ENCODE measurements at regions not wholly inside any gene's neighbourhood (a gene's known extent, or its start where the extent isn't known, plus 50 kb on each side); places are given as distances from the start of the nearest gene placed in this dataset.
"Not testable (repeated sequence)": the region's sequence is repeated elsewhere in the genome, so short reads cannot be mapped to it uniquely, and the experiment has no call there.

DNA sequence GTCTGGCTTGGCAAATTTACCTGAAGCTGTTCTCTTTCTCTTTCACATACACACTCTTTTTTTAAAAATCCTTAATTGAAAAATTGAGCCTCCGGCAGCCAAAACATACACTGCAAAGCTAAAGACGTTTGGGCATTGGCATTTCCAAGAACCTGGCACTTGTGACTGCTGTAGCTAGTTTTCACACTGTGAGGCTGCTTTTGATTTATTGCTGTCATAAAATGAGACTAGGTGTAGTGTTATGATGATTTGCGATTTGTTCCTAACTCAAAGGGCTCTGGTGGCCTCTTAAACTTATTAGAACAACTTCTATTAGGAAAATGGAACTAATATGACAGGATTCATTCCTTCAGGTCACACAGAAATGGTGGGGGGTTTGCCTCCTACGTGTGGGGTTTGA, 377.1 kb upstream of the FAR2 start:
- DNase-seq (ENCODE audit: low read depth): no peak

DNA sequence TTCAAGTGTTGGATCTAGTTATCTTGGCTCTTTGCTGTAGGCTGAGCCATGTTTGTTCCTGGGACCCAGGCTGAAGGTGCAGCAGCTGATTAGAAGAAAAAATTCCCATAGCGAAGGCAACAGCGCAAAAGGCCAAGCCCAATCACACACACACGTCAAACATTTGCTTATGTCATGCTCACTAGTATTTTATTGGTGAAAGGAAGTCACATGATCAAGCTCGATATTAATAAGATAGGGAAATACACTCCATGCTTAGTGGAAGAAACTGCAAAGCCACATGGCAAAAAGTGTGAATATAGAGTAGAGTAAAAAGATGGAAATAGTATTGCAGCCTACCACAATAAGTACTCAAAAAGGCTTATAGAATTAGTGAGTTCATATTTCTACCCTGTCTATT, 373.5 kb upstream of the FAR2 start:
- no peak for DNase-seq (ENCODE audit: low read depth)

DNA sequence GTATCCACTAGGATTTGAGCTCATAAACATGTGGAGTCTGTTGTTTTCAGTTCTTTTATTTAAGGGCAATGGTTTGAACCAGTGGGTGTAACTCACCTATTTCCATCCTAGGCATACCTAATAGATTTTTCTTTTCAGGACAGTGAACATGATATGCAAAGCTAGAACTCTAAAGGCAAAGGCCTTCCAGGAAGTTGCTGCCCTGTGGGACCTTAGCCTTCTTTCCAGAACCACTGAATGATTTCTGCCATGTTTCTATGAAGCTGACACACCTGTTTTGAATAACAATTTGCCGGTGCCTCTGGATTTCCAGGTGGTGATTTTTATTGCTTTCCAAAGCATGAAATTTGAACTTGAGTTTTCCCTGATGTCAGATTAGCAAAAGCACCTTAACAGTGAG, 372.9 kb upstream of the FAR2 start:
- DNase-seq (ENCODE audit: low read depth): no peak

DNA sequence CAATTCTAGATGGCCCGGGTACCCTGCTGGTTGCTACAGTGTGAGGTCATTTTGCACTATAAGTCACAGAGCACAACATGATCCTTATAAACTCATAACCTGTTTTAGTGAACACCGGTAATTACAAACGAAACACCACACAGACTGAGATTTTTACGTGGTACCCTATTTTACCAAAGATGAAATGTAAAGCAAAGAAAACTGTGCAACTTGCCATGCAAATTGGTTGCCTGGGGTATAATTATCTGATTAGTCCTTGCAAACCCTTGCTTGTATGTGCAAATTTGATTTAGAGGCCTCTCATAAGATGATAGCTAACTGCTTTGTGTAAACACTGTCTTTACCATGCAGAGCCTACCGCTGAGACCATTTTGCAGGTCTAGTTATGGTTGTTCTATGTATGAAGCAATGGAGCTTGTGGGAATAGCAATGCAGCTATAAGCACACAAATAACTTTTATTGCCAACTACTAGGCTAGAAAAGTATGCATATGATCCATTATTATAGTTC, 372.1 kb upstream of the FAR2 start:
- DNase-seq (ENCODE audit: low read depth): no peak

DNA sequence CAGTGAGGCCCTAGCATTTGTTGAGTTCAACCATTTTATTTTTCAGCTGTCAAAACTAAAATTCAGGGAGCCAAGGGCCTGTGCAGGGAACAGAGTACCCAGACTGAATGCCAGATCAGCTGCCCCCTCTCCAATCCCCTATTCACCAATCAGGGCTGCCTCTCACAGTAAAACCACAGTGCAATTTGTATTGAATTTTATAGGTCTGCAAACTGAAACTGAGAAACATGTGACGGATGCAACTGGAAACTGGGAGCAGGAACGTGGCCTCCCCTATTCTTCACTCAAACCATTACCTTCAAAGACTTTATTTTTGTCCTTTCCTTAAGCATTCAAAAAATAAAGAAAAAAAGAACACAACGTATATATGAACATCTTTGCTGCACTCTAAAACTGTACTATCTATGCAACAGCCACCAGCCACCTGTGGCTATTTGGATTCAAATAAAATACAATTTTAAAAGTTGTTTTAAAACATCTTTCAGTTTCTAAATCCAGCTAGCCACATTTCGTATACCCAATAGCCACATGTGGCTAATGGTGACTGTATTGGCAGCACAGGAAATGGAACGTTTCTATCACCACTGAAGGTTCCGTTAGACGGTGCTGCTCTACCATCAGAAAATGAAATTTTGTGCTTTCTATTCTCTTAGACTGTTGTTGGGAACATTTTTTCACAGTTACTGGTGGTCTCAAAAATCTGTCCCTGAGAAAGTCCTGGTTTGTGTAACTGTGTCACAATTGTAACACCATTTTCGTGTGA, 371.3 kb upstream of the FAR2 start:
- no peak for DNase-seq (ENCODE audit: low read depth)

DNA sequence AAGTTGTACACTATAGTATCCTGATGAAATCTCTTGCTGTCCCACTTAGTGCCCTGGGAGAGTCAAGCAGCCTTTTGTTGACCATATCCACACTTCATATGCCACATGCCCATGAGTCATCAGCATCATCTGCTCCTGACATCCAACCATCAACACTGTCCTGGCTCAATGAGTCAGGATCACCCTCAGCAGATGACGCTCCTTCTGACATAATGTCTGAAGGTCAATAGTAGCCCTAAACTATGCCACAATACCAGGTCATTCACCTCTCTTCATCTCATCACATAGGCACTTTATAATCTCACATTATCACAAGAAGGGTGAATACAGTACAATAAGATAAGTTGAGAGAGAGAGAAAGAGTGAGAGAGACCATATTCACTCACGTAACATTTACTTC, 369.0 kb upstream of the FAR2 start:
- DNase-seq (ENCODE audit: low read depth): no peak

DNA sequence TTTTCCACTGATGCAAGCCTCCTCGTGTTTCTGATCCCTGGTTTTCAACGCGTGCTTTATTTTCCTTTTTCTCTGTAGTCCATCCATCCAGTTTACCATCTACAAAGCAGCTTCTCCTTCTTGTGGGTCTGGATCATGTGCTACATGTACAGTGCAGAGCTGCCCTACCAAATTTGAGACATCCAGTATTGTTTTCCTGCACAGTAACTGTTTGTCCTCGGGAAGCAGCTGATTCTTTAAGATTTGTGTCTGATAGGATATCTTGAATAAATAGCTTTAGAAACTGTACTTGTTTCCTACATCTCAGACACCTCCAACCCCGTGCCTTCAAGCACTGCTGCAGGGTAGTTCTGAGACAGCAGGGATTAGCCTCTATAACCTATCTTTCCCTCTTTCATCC, 368.1 kb upstream of the FAR2 start:
- DNase-seq (ENCODE audit: low read depth): no peak

DNA sequence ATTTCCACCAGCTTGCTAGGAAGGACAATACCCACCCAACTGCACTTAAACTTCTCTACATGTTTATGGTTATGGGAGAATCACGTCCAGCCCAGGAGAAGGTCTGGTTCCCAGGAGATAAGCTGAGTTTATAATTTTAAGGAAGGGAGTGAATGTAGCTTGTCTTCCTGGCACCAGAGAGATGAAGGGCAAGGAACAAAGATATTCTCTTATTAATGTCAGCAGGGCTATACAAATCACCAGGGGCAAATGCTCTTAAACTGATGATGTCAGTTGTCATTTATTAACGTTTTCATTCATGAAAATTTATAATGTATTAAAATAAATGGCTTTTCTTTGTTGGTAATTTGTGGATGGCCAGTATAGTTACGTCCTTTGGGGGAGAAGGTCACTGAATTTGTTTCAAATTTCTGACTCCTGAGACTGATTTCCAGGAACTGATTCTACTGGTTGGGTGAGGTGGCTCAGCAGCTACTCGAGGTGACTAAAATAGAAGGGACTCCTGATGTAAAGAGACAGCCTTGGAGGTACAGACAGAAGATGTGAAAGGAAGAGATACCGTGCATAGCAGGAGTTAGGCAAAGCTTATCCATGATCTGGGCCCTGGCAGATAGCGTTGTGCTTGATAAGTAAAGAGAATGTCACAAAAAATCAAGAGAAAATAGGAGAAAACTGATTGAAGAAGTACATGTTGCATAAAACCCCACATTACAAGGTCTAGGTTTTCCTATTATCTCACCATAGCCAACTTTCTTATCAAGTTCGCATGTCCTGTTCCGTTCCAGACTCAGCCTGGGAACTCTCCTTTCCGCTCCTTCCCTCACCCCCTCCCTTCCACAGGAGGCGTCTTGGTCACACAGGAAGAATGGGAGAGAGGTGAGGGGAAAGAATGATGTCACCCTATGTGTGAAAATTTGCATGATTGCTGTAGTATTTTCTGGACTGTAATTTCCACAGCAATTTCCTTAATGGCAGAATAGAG, 367.1 kb upstream of the FAR2 start:
- DNase-seq (ENCODE audit: low read depth): no peak

DNA sequence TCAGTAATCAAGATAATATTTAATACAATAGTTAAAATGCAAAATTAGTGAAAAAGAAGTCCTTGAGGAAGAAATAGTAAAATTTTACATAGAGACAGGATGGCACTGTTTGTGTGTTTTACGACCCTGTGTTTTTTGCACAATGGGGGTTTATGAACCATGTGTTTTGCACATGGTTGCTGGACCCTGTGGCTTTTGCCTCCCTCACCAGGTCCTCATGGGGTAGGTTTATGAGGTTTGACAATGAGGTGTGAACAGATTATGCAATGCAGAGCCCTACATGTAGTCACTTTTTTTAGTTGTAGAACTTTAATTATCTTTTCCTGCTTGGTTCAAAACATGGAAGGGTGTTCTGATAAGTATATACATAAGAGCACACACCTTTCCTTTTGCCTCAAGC, 366.3 kb upstream of the FAR2 start:
- no peak for DNase-seq (ENCODE audit: low read depth)

DNA sequence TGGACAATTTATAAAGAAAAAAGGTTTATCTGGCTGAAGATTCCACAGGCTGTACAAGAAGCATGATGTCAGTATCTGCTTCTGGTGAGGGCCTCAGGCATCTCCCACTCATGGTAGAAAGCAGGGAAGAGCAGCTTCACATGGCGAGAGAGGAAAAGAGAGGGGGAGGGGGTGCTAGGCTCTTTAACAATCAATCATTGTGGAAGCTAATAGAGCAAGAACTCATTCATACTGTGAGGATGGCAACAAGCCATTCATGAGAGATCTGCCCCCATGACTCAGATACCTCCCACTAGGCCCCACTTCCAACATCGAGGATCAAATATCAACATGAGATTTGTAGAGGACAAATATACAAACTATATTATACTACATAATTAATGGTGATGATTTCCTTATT, 361.9 kb upstream of the FAR2 start:
- DNase-seq (ENCODE audit: low read depth): peak; percentile 4

DNA sequence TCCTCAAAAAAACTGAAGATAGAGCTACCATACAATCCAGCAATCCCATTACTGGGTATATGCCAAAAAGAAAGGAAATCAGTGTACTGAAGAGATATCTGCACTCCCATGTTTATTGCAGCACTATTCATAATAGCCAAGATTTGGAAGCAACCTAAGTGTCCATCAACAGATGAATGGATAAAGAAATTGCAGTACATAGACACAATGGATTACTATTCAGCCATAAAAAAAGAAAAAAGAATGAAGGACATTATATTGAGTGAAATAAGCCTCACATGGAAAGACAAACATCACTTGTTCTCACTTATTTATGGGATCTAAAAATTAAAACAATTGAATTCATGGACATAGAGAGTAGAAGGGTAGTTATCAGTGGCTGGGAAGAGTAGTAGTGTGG, 360.8 kb upstream of the FAR2 start:
- not testable (repeated sequence) for DNase-seq (ENCODE audit: low read depth)

DNA sequence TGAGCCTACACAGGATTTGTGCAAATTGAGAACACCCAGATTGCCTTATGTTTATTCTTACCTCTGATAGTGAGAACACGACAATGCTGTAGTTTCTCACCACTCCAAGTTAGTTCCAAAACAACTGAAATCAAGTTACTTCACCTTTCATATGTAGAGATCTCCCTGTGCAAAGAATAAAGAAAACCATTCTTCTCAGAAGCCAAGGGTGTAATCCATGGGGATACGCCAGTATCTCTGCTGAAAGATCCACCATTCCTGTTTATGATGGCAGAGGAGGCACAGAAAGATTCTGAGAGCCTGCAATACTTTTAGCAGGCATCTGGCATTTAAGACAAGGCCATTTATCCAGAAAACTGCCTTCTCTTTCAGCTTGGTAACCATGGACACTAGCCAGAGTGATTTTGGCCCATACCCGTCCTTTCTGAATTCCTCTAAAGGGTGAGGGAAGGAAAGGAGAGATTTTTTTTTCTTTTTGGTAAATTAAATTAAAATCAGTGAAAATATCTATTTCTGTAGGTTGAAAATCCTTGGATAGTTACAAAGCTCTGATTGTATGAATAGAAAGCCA, 355.4 kb upstream of the FAR2 start:
- no peak for DNase-seq (ENCODE audit: low read depth)

DNA sequence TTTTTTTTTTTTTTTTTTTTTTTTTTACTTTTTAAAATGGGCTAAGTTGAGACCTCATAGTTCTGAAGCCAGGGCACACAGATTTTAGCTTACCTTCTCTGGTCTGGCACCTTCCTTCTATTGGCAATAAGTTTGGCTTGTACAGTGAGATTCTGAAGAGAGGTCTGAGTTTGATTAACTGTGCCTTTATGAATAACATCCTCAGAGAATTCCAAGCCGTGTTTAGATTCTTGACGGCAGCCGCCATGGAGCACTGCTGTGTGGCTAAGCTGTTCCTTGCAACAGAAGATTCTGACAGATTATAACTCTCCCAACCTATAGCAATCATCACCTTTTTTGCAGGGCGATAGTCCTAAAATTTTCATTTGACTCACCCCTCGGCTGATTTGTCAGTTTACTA, 354.9 kb upstream of the FAR2 start:
- no peak for DNase-seq (ENCODE audit: low read depth)

DNA sequence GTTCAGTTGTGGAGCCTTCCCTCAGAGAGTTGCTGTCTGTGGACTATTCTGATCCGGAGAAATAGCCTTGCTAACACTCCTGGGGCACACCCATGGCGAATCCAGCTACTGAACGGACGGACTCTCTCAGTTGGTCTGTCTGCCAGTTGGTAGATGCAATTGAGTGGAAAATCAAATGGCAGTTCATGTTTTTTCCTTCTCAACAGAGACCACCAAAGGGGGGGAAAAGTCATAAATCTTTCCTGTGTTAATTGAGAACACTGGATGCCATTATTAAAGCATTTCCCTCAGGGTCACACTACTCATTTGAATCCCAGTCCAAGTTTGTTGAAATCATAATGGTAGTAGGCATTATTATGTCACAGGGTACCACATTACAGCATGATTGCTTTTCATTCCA, 354.3 kb upstream of the FAR2 start:
- DNase-seq (ENCODE audit: low read depth): no peak

DNA sequence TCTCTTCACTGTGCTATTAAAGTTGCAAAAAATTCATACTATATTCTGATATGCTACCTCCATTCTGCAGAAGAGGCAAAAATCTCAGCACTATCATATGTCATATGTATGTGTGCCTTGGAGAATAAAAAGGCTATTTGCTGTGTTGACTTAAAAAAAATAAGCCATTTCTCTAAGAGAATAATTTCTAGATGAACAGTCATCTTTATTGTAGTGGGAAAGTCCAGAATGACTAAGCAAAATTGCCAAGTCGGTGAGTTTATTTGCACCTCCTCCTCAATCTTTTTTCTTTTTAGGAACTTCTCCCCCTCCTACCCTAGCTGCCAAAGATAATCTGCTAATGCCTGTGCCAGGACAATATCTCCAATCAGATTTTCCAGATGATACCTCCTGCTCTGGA, 353.8 kb upstream of the FAR2 start:
- no peak for DNase-seq (ENCODE audit: low read depth)

DNA sequence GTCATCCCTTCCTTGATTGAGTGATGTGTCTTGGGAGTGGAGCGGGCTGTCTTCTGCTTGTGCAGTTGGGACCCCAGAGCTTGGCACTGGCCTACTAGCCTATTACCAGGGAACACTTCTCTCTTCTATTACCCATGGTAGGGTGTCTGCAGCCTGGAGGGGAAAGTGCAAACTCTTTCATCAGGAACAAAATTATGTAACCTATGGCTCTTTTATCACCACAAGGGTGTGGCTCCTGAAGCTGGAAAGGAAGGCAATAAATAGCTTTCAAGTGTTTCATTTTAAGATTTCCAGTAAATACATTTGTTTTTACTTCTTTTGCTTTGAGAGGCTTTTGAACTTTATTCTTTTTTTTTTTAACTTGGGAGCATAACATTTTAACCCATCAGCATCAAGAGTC, 349.7 kb upstream of the FAR2 start:
- no peak for DNase-seq (ENCODE audit: low read depth)

DNA sequence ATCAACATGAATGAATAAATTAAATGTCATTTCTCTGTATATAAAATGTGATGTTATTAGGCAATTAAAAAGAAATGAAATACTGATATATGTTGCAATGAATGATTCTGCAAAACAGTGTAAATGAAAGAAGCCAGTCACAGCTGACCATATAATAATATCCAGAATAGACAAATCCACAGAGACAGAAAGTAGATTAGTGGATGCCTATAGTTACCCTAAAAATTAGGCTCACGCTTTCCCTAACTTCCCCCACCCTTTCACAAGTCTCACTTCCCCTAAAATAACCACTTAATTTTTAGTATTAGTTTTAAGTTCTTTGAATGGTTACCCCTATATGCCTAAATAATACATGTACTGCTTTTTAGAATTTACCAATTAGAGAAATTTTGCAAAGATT, 348.9 kb upstream of the FAR2 start:
- DNase-seq (ENCODE audit: low read depth): no peak

DNA sequence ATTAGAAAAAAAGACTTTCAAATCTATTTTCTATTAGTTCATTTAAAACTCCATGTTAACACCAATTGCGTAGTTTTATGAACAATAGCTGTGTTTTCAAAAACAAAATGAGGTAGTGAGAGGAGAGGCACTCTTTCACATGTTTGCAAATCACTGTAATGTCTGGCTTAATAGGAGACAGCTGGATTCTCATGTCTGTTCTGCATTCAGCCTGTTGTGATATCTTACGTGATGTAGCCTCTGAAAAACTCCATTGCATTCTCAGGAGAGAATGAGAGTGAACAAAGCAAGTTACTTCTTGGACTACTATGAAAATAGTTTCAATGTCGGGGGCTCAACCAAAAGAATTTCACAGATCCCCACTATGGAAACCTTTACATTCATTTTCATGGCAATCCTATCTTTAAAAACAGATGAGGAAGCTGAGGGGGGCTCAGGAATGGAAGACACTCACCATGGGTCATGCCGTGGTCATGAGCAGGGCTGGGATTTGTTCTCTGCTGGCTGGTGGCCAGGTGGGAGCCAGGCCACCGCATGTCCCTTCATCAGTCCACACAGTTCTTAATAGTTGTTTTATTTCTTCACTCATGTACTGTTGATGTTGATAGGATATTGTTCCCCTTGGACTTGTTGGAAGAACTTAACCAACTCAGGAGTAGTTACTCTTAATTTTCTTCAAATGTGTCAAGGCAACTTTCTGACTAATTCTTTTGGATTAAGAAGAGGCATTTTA, 346.2 kb upstream of the FAR2 start:
- no peak for DNase-seq (ENCODE audit: low read depth)

DNA sequence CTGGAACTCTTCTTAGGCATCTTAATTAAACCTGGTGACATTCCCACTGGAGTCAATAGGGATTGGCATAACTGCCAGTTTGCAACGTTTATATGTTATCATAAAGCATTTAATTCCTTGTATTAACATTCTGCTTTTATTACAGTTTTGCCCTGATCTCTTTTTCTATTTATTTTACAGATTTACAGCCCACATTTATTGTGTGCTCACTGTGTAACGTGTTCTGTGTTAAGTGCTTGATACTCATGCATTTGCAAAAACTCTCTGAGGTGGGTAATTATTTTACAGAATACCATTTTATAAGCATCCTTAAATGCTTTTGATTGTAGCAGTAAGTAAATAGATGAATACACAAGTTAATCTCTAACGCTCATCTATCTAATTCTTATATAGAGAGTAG, 341.5 kb upstream of the FAR2 start:
- no peak for DNase-seq (ENCODE audit: low read depth)

DNA sequence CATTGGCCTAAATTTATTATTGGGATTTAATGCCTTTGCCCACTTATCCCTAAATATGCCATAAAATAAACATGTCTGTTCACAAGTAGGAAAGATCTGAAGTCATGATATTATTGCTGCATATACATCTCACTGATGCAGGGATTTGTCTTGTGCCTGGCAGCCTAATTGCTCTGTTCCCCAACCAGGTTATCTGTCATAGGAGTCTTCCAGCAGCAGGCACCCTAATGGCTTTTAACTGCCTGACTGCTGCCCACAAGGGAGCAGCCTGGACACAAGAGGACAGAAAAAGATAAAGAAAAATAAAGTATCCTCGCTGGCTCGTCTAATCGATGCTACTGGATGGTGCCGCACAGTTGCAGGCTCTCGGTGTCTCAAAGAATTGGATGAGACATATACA, 337.6 kb upstream of the FAR2 start:
- no peak for DNase-seq (ENCODE audit: low read depth)

DNA sequence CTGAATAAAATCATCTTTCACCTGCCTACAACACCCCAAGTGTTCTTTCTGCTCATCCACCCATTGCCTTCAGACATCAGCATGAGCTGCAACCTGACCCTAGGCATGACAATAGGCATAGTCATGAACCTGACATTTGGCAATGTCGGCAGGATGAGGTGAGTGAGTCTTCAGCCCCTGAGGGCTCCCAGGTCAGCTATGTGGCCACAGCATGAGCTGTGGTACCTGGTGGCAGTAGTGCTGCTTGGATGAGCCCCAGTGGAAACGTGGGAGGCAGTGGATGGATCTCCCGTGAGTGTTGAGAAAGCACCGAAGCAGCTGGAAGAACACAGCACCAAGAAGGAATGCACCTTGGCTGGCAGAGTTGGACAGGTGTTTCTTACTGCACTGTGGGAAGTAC, 334.8 kb upstream of the FAR2 start:
- DNase-seq (ENCODE audit: low read depth): no peak

DNA sequence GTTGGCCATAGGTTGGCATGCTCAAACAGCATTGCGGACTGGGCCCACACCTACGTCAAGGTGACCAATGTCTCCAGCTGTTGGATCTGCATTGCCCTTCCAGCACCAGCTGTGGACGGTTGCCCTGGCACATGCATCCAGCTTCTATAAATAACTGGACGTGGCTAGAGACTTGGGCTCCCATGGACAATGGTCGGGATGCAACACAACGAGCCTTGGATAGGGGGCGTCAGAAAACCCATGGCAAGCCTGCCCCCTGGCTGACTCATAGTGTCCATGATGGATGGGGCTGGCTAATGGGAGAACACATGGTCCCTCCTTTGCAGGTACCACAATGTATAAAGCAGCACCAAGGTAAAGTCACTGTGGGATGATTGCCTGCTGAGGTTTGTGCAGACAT, 331.6 kb upstream of the FAR2 start:
- no peak for DNase-seq (ENCODE audit: low read depth)
